ENCODE measurements at regions not wholly inside any gene's neighbourhood (a gene's known extent, or its start where the extent isn't known, plus 50 kb on each side); places are given as distances from the start of the nearest gene placed in this dataset.

DNA sequence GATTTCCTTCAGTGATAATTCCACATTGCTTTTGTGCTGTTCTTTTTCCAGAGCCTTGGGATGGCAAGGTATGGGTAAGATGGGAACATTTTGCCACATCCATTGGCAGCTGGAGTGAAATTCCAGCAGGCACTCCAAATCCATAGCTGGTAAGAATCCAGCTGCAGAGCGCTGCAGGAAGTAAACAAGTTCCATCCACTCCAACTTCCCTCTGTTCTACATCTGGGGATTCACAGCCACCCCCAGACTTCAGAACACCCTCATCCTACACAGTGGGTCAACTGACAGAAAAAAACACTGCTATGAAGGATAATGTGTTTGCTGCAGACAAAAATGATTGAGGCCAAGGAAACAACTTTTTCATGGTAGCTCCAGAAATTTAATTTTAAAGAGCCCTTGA, 747.8 kb downstream of the MAFB start:
- ATAC-seq (ENCODE audit: low FRiP score): no peak
- DNase-seq (ENCODE audit: low spot score): no peak
- TF ChIP-seq, protein P1, sequence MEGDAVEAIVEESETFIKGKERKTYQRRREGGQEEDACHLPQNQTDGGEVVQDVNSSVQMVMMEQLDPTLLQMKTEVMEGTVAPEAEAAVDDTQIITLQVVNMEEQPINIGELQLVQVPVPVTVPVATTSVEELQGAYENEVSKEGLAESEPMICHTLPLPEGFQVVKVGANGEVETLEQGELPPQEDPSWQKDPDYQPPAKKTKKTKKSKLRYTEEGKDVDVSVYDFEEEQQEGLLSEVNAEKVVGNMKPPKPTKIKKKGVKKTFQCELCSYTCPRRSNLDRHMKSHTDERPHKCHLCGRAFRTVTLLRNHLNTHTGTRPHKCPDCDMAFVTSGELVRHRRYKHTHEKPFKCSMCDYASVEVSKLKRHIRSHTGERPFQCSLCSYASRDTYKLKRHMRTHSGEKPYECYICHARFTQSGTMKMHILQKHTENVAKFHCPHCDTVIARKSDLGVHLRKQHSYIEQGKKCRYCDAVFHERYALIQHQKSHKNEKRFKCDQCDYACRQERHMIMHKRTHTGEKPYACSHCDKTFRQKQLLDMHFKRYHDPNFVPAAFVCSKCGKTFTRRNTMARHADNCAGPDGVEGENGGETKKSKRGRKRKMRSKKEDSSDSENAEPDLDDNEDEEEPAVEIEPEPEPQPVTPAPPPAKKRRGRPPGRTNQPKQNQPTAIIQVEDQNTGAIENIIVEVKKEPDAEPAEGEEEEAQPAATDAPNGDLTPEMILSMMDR (IDR thresholded peaks at IDR 0.05): no peak

DNA sequence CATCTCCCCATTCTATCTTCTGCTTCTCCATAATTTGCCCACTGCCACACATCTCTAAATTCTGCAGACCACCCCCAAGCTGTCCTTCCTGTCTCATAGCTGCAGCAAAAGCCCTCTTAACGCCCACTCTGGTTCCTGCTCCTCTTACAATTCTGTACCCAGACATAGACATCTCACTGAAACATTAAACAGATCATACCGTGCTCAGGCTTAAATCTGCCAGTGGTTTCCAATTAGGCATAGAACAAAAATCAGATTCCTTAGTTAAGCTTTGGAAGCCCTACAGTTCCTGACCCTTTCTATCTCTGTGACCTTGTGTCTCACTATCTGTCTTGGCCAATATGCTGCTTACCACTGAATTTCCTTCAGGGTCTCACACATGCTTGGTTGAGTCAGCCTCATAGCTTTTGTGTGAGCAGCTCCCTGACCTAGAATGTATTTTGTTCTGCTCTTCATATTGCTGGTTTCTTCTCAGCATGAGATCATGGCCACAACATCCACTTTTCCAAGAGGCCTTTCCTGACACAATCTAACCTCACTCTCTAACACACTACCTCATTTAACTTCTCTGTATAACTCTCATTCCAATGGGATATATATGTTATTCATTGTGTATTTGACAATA, 749.7 kb downstream of the MAFB start:
- ATAC-seq (ENCODE audit: low FRiP score): no peak
- no peak for DNase-seq (ENCODE audit: low spot score)
- TF ChIP-seq, protein P1 (IDR thresholded peaks at IDR 0.05): no peak

DNA sequence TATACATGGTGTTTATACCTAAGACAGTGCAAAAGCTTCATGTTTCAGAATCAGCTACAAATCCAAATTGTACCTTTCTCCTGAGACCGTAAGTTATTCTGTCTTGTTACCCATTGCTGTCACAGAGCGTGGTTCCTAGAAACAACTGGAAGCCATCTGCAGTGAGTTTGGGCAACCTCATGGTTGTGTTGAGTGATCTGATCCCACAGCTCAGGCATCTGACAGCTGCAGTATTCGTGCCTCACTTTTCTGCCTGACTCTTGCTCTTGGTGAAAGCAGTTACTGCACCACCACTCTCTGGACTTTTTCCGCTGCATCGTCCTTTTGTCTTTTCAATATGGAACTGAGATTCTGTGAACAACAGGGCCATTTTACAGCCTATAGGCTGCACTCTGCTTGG, 752.6 kb downstream of the MAFB start:
- TF ChIP-seq, protein P1 (IDR thresholded peaks at IDR 0.05): no peak
- no peak for ATAC-seq (ENCODE audit: low FRiP score)

DNA sequence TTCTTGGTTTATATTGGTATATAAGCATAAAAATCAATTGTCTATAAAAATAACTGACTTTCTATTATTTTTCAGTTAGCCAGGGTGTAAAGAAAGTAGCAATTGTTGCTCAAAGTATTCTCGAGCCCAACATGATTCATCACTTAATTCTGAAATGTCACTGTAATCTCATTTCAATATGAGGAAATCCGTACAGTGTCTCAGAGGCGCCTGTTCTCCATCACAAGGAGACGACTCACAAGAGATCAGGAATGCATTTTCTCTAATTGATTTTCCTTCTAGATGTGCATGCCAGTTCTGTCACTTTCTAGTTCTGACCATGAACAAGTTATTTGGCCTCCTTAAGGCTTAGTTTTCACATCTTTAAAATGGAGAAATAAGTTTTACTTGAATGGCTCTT, 753.1 kb downstream of the MAFB start:
- TF ChIP-seq, protein P1 (IDR thresholded peaks at IDR 0.05): no peak
- DNase-seq (ENCODE audit: low spot score) (no peak), ATAC-seq (ENCODE audit: low FRiP score) (no peak)

More for the DNA sequence above, 752.6 kb downstream of the MAFB start:
- no peak for DNase-seq (ENCODE audit: low spot score)

DNA sequence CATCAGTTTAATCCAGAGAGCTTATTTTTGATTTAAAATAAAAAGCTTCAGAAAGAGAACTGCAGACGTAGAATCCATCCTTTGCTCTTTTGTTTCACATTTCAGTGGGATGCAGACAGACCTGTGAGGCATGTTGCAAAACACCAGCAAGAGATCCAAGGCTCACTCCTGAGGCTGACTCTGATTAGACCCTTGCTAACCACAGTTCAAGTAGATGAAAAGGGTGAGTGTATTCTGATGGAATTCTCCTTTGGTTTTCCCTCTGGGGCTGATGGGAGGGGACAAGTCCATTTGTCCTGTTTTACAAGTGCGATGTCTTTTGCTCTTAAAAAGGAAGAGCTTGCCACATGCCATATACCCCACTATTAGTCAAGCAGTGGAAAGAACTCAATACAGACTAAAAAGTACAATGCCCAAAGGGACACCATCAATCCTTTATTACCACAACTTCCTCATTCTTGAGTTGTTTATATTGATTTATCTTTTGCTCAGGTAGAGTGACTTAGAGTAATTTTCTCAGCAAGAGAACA, 772.7 kb downstream of the MAFB start:
- ATAC-seq (ENCODE audit: low FRiP score) (no peak), DNase-seq (ENCODE audit: low spot score) (no peak)
- TF ChIP-seq, protein P1 (IDR thresholded peaks at IDR 0.05): no peak

DNA sequence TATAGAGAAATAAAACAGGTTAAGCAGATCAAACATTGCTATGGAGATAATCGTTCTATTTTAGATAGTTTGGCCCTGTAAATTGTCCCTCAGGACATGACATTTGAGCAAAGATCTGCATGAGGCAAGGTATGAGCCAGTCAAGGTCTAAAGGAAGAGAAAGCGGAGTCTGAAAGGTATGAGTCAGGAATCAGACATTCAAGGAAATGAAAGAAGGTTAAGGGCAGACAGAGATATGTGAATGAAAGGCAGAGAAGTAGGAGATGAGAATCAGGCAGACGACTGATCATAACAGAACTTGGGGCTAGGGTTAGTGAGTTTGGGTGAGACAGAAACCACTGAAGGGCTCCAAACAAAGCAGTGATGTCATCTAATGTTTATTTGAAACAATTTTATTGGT, 775.8 kb downstream of the MAFB start:
- TF ChIP-seq, protein P1 (IDR thresholded peaks at IDR 0.05): no peak
- DNase-seq (ENCODE audit: low spot score): no peak
- no peak for ATAC-seq (ENCODE audit: low FRiP score)

DNA sequence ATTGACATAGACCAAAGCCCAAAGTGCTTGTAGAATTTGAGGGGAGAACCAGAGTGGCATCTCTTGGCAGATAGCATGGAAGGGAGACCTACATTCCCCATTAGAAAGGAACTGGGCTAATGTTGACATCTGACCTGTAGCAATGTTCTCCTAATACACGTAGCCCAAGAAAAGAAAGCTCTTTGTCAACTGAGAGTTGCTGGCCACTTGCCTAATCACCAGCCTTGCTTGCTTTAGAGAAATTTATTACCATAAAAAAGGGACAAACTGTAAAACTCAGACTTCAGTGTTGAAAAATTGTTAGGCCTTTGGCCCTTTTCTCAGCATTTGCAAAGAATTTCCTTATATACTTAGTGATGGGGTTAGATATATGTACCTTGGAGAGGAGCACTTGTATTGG, 777.5 kb downstream of the MAFB start:
- ATAC-seq (ENCODE audit: low FRiP score): no peak
- DNase-seq (ENCODE audit: low spot score): no peak
- TF ChIP-seq, protein P1 (IDR thresholded peaks at IDR 0.05): no peak

Data from omental fat pad (tissue), 3 donors.